ENCODE measurements at regions not wholly inside any gene's neighbourhood (a gene's known extent, or its start where the extent isn't known, plus 50 kb on each side); places are given as distances from the start of the nearest gene placed in this dataset.

- H3K4me2 ChIP-seq (ENCODE audit: control insufficient read depth, extremely low read depth, insufficient read depth, low read depth, low read length) = no peak overlapping the region
- TF ChIP-seq EZH2 (IDR thresholded peaks at IDR 0.05; ENCODE audit: low read length) (no peak), CTCF (optimal IDR thresholded peaks at IDR 0.05 in 1 of 3, IDR thresholded peaks at IDR 0.05 in 1 of 3, conservative IDR thresholded peaks at IDR 0.05 in 1 of 3; ENCODE audit: extremely low read depth in 1 of 3, insufficient read depth in 2 of 3, low read length in 3 of 3) (no peak)
- no peaks in the 10 kb centered on the region for H3K79me2 ChIP-seq (ENCODE audit: control insufficient read depth, insufficient read depth, low read length)
- no peaks in the 10 kb centered on the region for H4K20me1 ChIP-seq (ENCODE audit: control insufficient read depth, extremely low read depth, insufficient read depth, low read length)
- no peak for FAIRE-seq
- H3K9ac ChIP-seq (ENCODE audit: control insufficient read depth, extremely low read depth, insufficient read depth, low read length) = no peak overlapping the region
- H3K36me3 ChIP-seq (ENCODE audit: control insufficient read depth in 2 of 2, extremely low read depth in 1 of 2, insufficient read depth in 2 of 2, low read length in 2 of 2) = no peaks in the 10 kb centered on the region
- H3K4me3 ChIP-seq (ENCODE audit: control insufficient read depth in 2 of 3, extremely low read depth in 1 of 3, insufficient read depth in 2 of 3, low read depth in 1 of 3, low read length in 3 of 3) = no peak overlapping the region
- no peaks in the 10 kb centered on the region for H3K4me1 ChIP-seq (ENCODE audit: control insufficient read depth, extremely low read depth, insufficient read depth, low read length)
- no peak overlapping the region for H3K27ac ChIP-seq (ENCODE audit: control insufficient read depth, insufficient read depth, low read length)
- H3K27me3 ChIP-seq (ENCODE audit: control insufficient read depth, extremely low read depth, insufficient read depth, low read length) = no peaks in the 10 kb centered on the region
- no peak for DNase-seq (ENCODE audit: low read depth, low spot score)
- no peaks in the 10 kb centered on the region for H3K9me3 ChIP-seq (ENCODE audit: control insufficient read depth, low read depth, low read length)
- no peak overlapping the region for H2AFZ ChIP-seq (ENCODE audit: control insufficient read depth, low read length)
- dilution Hi-C loops (cut with MboI; ENCODE audit: extremely low pct_ligation_motif_present, low sequenced_read_pairs) = no loop called here
- no peaks in the 10 kb centered on the region for H3K9me1 ChIP-seq (ENCODE audit: control insufficient read depth, extremely low read depth, insufficient read depth, low read length)
These were observed 313.3 kb upstream of the ACTRT1 start for GRCh38 chrX:128365492-128365891.

GRCh38 chrX:128335671-128336070 lies 283.5 kb upstream of the ACTRT1 start:
- Histone ChIP-seq H4K20me1 (ENCODE audit: control insufficient read depth, extremely low read depth, insufficient read depth, low read length) (no peaks in the 10 kb centered on the region), H3K27me3 (ENCODE audit: control insufficient read depth, extremely low read depth, insufficient read depth, low read length) (no peaks in the 10 kb centered on the region), H3K4me1 (ENCODE audit: control insufficient read depth, extremely low read depth, insufficient read depth, low read length) (no peaks in the 10 kb centered on the region), H3K4me3 (ENCODE audit: control insufficient read depth in 2 of 3, extremely low read depth in 1 of 3, insufficient read depth in 2 of 3, low read depth in 1 of 3, low read length in 3 of 3) (no peak overlapping the region), H2AFZ (ENCODE audit: control insufficient read depth, low read length) (no peak overlapping the region), H3K9me1 (ENCODE audit: control insufficient read depth, extremely low read depth, insufficient read depth, low read length) (no peaks in the 10 kb centered on the region), H3K4me2 (ENCODE audit: control insufficient read depth, extremely low read depth, insufficient read depth, low read depth, low read length) (no peak overlapping the region), H3K27ac (ENCODE audit: control insufficient read depth, insufficient read depth, low read length) (no peak overlapping the region), H3K36me3 (ENCODE audit: control insufficient read depth in 2 of 2, extremely low read depth in 1 of 2, insufficient read depth in 2 of 2, low read length in 2 of 2) (no peaks in the 10 kb centered on the region), H3K9me3 (ENCODE audit: control insufficient read depth, low read depth, low read length) (no peaks in the 10 kb centered on the region), H3K9ac (ENCODE audit: control insufficient read depth, extremely low read depth, insufficient read depth, low read length) (no peak overlapping the region), H3K79me2 (ENCODE audit: control insufficient read depth, insufficient read depth, low read length) (no peaks in the 10 kb centered on the region)
- no peak for DNase-seq (ENCODE audit: low read depth, low spot score)
- dilution Hi-C loops (cut with MboI; ENCODE audit: extremely low pct_ligation_motif_present, low sequenced_read_pairs) = no loop called here
- no peak for TF ChIP-seq CTCF (optimal IDR thresholded peaks at IDR 0.05 in 1 of 3, IDR thresholded peaks at IDR 0.05 in 1 of 3, conservative IDR thresholded peaks at IDR 0.05 in 1 of 3; ENCODE audit: extremely low read depth in 1 of 3, insufficient read depth in 2 of 3, low read length in 3 of 3)
- no peak for TF ChIP-seq EZH2 (IDR thresholded peaks at IDR 0.05; ENCODE audit: low read length)
- FAIRE-seq = no peak

All from keratinocyte (primary cell).